ENCODE measurements at regions not wholly inside any gene's neighbourhood (a gene's known extent, or its start where the extent isn't known, plus 50 kb on each side); places are given as distances from the start of the nearest gene placed in this dataset.

GRCh38 chr2:180508458-180508857 lies 471.9 kb upstream of the UBE2E3 start:
- Histone ChIP-seq H3K36me3 (ENCODE audit: insufficient read depth, low read length, poor library complexity, severe bottlenecking) (no peaks in the 10 kb centered on the region), H3K9me3 (ENCODE audit: low read depth, low read length, poor library complexity, severe bottlenecking) (no peaks in the 10 kb centered on the region), H3K27me3 (replicated peaks; ENCODE audit: insufficient read depth, low read depth, low read length, poor library complexity) (no peaks in the 10 kb centered on the region), H3K4me3 (ENCODE audit: low read depth, low read length, poor library complexity, severe bottlenecking) (no peak overlapping the region), H3K4me1 (ENCODE audit: insufficient read depth, low read length, poor library complexity, severe bottlenecking) (no peaks in the 10 kb centered on the region), H3K27ac (ENCODE audit: low read depth, low read length, poor library complexity, severe bottlenecking) (no peak overlapping the region)
- TF ChIP-seq EZH2 (IDR thresholded peaks at IDR 0.05; ENCODE audit: borderline replicate concordance, low read depth, low read length, poor library complexity, severe bottlenecking) (no peak), CTCF (conservative IDR thresholded peaks at IDR 0.05; ENCODE audit: low read depth, low read length) (no peak)
- intact Hi-C loops (cut with micrococcal nuclease; ENCODE audit: unreplicated experiment) = no loop called here
- CTCF ChIA-PET = no interaction called here
- no peak for DNase-seq (ENCODE audit: low spot score)
- POLR2A ChIA-PET (ENCODE audit: low non-redundant PET) = no interaction called here
- BruUV-seq (replicated peaks) = no TSS peak

GRCh38 chr2:180507028-180507427 lies 473.4 kb upstream of the UBE2E3 start:
- Histone ChIP-seq H3K4me3 (ENCODE audit: low read depth, low read length, poor library complexity, severe bottlenecking) (no peak overlapping the region), H3K9me3 (ENCODE audit: low read depth, low read length, poor library complexity, severe bottlenecking) (no peaks in the 10 kb centered on the region), H3K27ac (ENCODE audit: low read depth, low read length, poor library complexity, severe bottlenecking) (no peak overlapping the region), H3K4me1 (ENCODE audit: insufficient read depth, low read length, poor library complexity, severe bottlenecking) (no peaks in the 10 kb centered on the region), H3K36me3 (ENCODE audit: insufficient read depth, low read length, poor library complexity, severe bottlenecking) (no peaks in the 10 kb centered on the region), H3K27me3 (replicated peaks; ENCODE audit: insufficient read depth, low read depth, low read length, poor library complexity) (no peaks in the 10 kb centered on the region)
- no TSS peak for BruUV-seq (replicated peaks)
- no peak for TF ChIP-seq EZH2 (IDR thresholded peaks at IDR 0.05; ENCODE audit: borderline replicate concordance, low read depth, low read length, poor library complexity, severe bottlenecking)
- no peak for TF ChIP-seq CTCF (conservative IDR thresholded peaks at IDR 0.05; ENCODE audit: low read depth, low read length)
- CTCF ChIA-PET = no interaction called here
- intact Hi-C loops (cut with micrococcal nuclease; ENCODE audit: unreplicated experiment) = no loop called here
- DNase-seq (ENCODE audit: low spot score) = no peak
- POLR2A ChIA-PET (ENCODE audit: low non-redundant PET) = no interaction called here

GRCh38 chr2:180505203-180505602 lies 475.2 kb upstream of the UBE2E3 start:
- Histone ChIP-seq H3K27ac (ENCODE audit: low read depth, low read length, poor library complexity, severe bottlenecking) (no peak overlapping the region), H3K36me3 (ENCODE audit: insufficient read depth, low read length, poor library complexity, severe bottlenecking) (no peaks in the 10 kb centered on the region), H3K4me1 (ENCODE audit: insufficient read depth, low read length, poor library complexity, severe bottlenecking) (no peaks in the 10 kb centered on the region), H3K9me3 (ENCODE audit: low read depth, low read length, poor library complexity, severe bottlenecking) (no peaks in the 10 kb centered on the region), H3K4me3 (ENCODE audit: low read depth, low read length, poor library complexity, severe bottlenecking) (no peak overlapping the region), H3K27me3 (replicated peaks; ENCODE audit: insufficient read depth, low read depth, low read length, poor library complexity) (no peaks in the 10 kb centered on the region)
- intact Hi-C loops (cut with micrococcal nuclease; ENCODE audit: unreplicated experiment) = no loop called here
- ChIA-PET POLR2A (ENCODE audit: low non-redundant PET) (no interaction called here), CTCF (no interaction called here)
- no peak for DNase-seq (ENCODE audit: low spot score)
- no TSS peak for BruUV-seq (replicated peaks)
- TF ChIP-seq EZH2 (IDR thresholded peaks at IDR 0.05; ENCODE audit: borderline replicate concordance, low read depth, low read length, poor library complexity, severe bottlenecking) (no peak), CTCF (conservative IDR thresholded peaks at IDR 0.05; ENCODE audit: low read depth, low read length) (no peak)

Data from A673 (cell line).